ENCODE measurements at regions not wholly inside any gene's neighbourhood (a gene's known extent, or its start where the extent isn't known, plus 50 kb on each side); places are given as distances from the start of the nearest gene placed in this dataset.

GRCh38 chr12:24389394-24389793 lies 439.9 kb upstream of the SOX5 start:
- Histone ChIP-seq H3K4me1 (ENCODE audit: control insufficient read depth, extremely low read depth, insufficient read depth, low read length) (no peaks in the 10 kb centered on the region), H3K4me3 (replicated peaks in 1 of 3; ENCODE audit: insufficient read depth in 1 of 3, low read depth in 1 of 3, low read length in 3 of 3) (no peak overlapping the region), H3K27me3 (ENCODE audit: control insufficient read depth in 2 of 2, insufficient read depth in 2 of 2, low read length in 2 of 2) (no peaks in the 10 kb centered on the region), H2AFZ (ENCODE audit: low read depth, low read length) (no peak overlapping the region), H3K9ac (replicated peaks; ENCODE audit: extremely low read depth, insufficient read depth, low read length) (no peak overlapping the region), H3K4me2 (ENCODE audit: insufficient read depth, low read length) (no peak overlapping the region), H3K27ac (ENCODE audit: insufficient read depth, low read depth, low read length) (no peak overlapping the region), H4K20me1 (replicated peaks; ENCODE audit: control insufficient read depth, extremely low read depth, insufficient read depth, low read length) (no peaks in the 10 kb centered on the region), H3K79me2 (ENCODE audit: control insufficient read depth, insufficient read depth, low read length) (no peaks in the 10 kb centered on the region), H3K9me1 (replicated peaks; ENCODE audit: control insufficient read depth, extremely low read depth, insufficient read depth, low read length) (no peaks in the 10 kb centered on the region), H3K9me3 (replicated peaks; ENCODE audit: control insufficient read depth, insufficient read depth, low read length) (no peaks in the 10 kb centered on the region), H3K36me3 (ENCODE audit: control insufficient read depth in 2 of 2, extremely low read depth in 1 of 2, insufficient read depth in 2 of 2, low read length in 2 of 2) (no peaks in the 10 kb centered on the region)
- FAIRE-seq, result no peak
- dilution Hi-C loops (cut with MboI; ENCODE audit: extremely low pct_ligation_motif_present, low sequenced_read_pairs) (no loop called here), intact Hi-C loops (cut with micrococcal nuclease) (no loop called here)
- ChIA-PET POLR2A (no interaction called here), CTCF (interaction anchor here (0.9 kb wide), 1 partner anchor 14 kb away, joined by 4 read pairs; no protein-coding TSS in a partner anchor)
- no peak for TF ChIP-seq MYC (IDR thresholded peaks at IDR 0.05; ENCODE audit: low read depth, low read length)
- no TSS peak for BruUV-seq (replicated peaks)
- no peak for DNase-seq (ENCODE audit: low read depth, low spot score)

GRCh38 chr12:24387381-24387780 lies 437.9 kb upstream of the SOX5 start:
- dilution Hi-C loops (cut with MboI; ENCODE audit: extremely low pct_ligation_motif_present, low sequenced_read_pairs), result no loop called here
- no peak overlapping the region for H3K9ac ChIP-seq (replicated peaks; ENCODE audit: extremely low read depth, insufficient read depth, low read length)
- H3K79me2 ChIP-seq (ENCODE audit: control insufficient read depth, insufficient read depth, low read length), result no peaks in the 10 kb centered on the region
- no TSS peak for BruUV-seq (replicated peaks)
- FAIRE-seq (no peak), DNase-seq (ENCODE audit: low read depth, low spot score) (no peak)
- no peak overlapping the region for H3K27ac ChIP-seq (ENCODE audit: insufficient read depth, low read depth, low read length)
- no peaks in the 10 kb centered on the region for H3K36me3 ChIP-seq (ENCODE audit: control insufficient read depth in 2 of 2, extremely low read depth in 1 of 2, insufficient read depth in 2 of 2, low read length in 2 of 2)
- H3K4me1 ChIP-seq (ENCODE audit: control insufficient read depth, extremely low read depth, insufficient read depth, low read length), result no peaks in the 10 kb centered on the region
- no peaks in the 10 kb centered on the region for H4K20me1 ChIP-seq (replicated peaks; ENCODE audit: control insufficient read depth, extremely low read depth, insufficient read depth, low read length)
- H3K9me1 ChIP-seq (replicated peaks; ENCODE audit: control insufficient read depth, extremely low read depth, insufficient read depth, low read length), result no peaks in the 10 kb centered on the region
- intact Hi-C loops (cut with micrococcal nuclease), result no loop called here
- ChIA-PET POLR2A (no interaction called here), CTCF (no interaction called here)
- H3K4me3 ChIP-seq (replicated peaks in 1 of 3; ENCODE audit: insufficient read depth in 1 of 3, low read depth in 1 of 3, low read length in 3 of 3), result no peak overlapping the region
- no peak overlapping the region for H3K4me2 ChIP-seq (ENCODE audit: insufficient read depth, low read length)
- no peaks in the 10 kb centered on the region for H3K27me3 ChIP-seq (ENCODE audit: control insufficient read depth in 2 of 2, insufficient read depth in 2 of 2, low read length in 2 of 2)
- H2AFZ ChIP-seq (ENCODE audit: low read depth, low read length), result no peak overlapping the region
- no peak for TF ChIP-seq GATA2 (IDR thresholded peaks at IDR 0.05; ENCODE audit: insufficient read depth, insufficient read length, low read depth, low read length)
- TF ChIP-seq EZH2 (IDR thresholded peaks at IDR 0.05; ENCODE audit: borderline replicate concordance, low read depth, low read length, severe bottlenecking), result no peak
- no peak for TF ChIP-seq MYC (IDR thresholded peaks at IDR 0.05; ENCODE audit: low read depth, low read length)
- TF ChIP-seq MAX (IDR thresholded peaks at IDR 0.05; ENCODE audit: insufficient read depth, insufficient read length), result no peak
- TF ChIP-seq POLR2AphosphoS5 (IDR thresholded peaks at IDR 0.05; ENCODE audit: insufficient read depth, low read depth, low read length), result no peak
- TF ChIP-seq POLR2A (IDR thresholded peaks at IDR 0.05; ENCODE audit: low read depth, low read length), result no peak
- TF ChIP-seq FOS (IDR thresholded peaks at IDR 0.05; ENCODE audit: borderline replicate concordance, insufficient read depth, low read length), result no peak
- no peak for TF ChIP-seq JUN (IDR thresholded peaks at IDR 0.05; ENCODE audit: borderline replicate concordance, insufficient read depth, insufficient read length, low read depth)
- no peaks in the 10 kb centered on the region for H3K9me3 ChIP-seq (replicated peaks; ENCODE audit: control insufficient read depth, insufficient read depth, low read length)
